HG02885 (cell line): ENCODE measurements at regions not wholly inside any gene's neighbourhood (a gene's known extent, or its start where the extent isn't known, plus 50 kb on each side); places are given as distances from the start of the nearest gene placed in this dataset.

ENCODE experiments used
- ATAC-seq: cut with Tn5 transposase; IDR thresholded peaks from one replicate; pipeline ENCODE4 v1.9.1; 2021; ENCODE audit warnings: mild to moderate bottlenecking; ENCODE audit not compliant: unreplicated experiment, poor library complexity

DNA sequence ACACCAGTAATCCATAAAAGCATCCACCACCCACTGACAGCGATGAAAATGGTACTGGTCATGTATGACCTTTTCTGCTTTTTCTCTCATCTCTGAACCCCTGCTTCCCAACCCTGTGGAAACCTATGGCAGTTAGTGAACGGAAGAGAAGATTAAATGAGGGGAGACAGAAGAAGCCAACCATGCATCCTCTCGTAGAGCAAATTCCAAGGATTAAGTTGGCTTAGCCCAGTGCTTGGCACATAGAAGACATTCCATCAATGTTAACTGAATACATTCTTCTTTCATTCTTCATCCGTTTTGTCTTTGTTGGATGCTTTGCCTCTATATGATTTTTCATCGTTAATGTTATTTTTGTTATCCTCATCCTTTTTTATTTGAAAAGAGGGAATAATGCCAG lies 339.7 kb upstream of the FLRT2 start:
- ATAC-seq = no peak

DNA sequence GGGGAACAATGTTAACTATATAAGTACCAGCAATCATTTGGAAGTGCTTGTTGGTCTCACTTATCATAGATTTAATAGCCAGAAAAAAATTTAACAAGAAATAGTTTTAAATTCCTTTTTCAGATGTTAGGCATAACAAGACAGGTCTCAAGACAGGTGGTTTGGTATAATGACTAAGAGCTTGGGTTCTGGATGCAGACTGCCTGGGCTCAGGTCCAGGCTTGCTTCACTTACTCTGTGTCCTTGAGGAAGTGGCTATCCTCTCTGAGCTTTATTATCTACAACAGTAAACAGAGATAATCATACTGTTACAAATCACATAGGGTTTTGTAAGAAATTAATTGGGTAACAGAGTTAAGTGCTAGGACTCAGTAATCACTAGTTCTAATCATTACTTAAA lies 338.0 kb upstream of the FLRT2 start:
- ATAC-seq = no peak

DNA sequence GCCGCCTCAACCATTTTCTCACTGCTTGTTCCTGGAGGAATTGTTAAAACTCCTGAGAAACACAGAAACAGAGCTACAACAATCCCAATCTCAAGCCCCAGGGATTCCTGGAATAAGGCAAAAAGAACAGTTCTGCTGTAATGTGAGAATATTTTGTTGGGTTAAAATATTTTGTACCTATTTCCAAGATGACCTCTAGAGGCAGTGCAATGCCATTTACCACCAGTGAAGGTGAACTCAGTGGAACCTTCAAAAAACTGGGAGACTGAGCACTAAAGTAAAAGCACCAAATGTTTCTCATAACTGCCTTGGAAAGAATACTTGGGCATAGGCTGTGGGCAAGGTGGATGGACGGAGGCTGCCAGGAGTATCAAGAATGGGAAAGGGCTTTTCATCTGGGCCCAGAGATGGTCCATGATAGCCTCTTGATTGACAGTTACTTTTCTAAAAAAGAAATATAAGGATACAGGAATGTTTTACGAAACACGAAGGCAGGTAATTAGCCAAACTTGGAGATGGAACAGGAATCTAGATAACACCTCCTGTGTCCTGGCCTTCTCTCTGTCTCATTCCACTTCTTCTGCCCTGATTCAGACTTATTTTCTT lies 334.0 kb upstream of the FLRT2 start:
- no peak for ATAC-seq

DNA sequence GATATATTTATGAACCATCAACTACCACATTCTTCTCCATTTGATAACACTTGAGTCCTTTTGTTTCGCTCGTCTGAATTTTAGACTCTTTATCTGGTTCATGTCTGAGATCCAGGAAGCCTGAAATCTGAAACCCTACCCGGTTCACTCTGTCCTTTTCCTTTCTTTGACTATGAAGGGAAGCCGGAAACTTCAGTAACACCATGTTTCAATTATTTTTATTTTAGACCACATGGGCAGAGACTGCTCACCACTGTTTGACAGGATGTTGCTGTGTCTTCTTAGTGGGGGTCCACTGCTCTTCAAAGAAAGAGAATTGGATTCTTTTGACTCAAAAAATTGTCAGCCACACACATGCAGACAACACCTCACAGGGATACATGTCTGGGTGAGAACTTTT lies 331.9 kb upstream of the FLRT2 start:
- ATAC-seq = no peak

DNA sequence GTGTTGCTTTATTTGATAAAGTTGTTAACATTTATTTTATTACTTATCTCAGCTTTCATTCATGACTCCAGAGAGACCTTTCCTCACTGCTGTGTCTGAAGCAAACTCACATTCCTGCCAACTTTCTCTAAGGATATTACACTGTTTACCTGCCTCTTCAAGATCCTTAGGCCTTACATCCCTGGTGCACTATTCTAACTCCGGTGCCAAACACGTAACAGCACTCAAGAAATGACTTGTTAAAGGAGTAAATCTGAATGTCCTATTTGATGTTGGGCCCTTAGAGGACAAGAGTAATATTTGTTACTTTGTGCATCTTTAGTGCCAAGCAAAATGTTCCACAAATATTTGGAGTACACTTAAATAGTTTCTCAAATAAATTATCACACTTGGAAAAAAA lies 324.1 kb upstream of the FLRT2 start:
- no peak for ATAC-seq

DNA sequence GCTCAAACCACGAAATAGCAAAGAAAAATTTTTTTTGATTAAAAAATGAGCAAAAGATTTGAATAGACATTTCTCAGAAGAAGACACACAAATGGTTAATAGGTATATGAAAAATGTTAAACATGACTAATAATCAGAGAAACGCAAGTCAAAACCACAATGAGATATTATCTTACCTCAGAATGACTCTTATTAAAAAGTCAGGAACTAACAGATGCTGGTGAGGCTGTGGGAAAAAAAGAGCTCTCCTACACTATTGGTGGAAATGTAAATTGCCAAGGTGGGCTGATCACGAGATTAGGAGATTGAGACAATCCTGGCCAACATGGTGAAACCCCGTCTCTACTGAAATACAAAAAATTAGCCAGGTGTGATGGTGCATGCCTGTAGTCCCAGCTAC lies 315.5 kb upstream of the FLRT2 start:
- no peak for ATAC-seq

DNA sequence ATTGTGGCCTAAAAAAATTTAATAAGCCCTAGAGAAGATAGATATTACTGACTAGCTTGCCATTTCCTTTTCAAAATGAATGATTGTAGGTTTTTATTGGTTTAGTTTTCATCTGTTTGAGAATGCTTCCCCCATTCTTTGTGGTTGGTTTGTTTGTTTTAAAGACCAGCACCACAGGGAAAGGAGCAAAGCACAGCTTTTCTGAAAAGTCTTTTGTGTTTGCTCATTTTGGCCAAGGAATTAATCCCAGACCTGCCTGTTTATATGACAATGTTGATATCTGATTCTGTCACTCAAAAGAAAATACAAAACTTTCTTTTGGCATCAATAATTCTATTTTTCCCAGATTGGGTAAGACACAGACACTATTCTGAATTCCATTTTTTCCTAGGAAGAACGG lies 312.5 kb upstream of the FLRT2 start:
- no peak for ATAC-seq

DNA sequence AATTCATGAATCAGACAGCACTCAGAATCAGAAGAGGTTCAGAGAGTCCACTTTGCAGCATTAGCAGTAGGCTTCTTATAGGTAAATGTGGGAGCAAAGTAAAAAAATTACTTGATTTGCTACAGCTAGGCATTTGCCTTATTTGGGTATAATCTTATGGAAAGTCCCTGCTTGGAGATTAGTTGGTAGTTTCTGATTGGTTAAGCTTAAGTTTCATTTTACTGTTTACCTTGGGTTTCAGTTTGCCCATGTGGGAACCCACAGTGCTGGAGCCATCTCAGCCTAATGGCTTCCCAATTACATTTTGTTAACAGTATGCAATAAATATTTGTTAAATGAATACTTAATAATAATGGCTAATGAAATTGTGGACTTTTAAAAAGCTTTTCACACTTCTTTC lies 311.0 kb upstream of the FLRT2 start:
- ATAC-seq = no peak

DNA sequence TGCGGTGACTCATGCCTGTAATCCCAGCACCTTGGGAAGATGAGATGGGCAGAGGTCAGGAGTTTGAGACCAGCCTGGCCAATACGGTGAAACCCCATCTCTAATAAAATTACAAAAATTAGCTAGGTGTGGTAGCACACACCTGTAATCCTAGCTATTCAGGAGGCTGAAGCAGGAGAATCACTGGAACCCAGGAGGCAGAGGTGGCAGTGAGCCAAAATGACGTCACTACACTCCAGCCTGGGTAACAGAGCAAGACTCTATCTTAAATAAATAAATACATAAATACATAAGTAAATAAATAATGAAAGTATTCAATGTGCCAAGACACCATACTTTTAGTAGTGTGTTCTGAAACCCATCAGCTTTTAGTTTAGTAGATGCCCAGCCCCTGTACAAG lies 308.1 kb upstream of the FLRT2 start:
- ATAC-seq = no peak

DNA sequence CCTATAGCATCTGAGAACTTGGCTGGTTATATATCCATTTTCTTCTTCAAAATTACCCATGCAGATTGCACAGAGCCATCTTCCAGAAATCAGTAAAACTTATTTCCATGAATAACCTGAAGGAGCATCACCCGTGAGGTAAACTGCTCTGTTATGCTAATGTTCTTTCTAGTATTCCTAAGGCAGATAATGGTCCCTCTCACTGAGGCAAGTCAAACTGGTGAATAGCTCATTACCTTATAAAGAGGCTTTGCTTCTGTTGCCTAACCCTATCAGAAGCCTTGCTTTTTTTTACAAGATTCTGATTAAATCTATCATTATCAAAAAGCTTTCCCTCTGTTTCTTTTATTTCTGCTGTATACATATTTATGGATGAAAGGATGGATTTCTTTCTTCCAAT lies 307.6 kb upstream of the FLRT2 start:
- no peak for ATAC-seq

DNA sequence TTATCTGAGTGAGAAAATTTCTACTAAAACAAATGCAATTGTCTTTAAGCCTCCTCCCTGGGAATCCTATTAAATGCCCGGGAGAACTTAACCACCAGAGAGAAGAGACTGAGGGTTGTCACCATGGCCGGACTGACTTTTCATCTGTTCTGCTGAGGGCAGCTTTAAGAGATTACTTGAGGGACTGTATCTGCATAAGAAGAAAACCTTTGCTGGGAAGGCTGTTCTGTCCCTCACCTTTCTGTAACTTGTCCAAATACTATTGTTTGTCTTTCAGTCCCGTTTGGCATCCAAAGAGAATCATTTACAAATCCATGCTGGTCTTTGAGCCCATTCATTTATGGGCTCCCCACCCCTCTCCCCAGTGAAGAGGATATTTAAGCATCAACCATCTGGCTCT lies 306.3 kb upstream of the FLRT2 start:
- no peak for ATAC-seq

DNA sequence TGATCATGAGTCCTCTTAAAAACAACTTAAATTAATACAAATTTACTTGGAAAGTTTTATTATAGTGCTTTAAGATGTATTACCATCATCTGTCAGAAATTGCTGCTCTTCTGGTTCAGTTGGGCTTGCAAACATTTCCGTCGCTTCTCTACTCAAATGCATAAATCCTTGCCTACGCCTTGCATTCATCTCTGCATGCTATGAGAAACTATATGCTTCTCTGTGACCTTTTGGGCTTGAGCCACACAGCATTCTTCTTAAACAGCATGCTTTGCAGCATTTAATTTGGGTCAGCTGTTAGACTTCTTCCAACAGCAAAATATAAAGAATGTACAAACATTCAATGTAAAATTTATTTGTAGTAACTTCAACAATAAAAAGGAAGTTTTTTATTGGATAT lies 305.7 kb upstream of the FLRT2 start:
- ATAC-seq = no peak

DNA sequence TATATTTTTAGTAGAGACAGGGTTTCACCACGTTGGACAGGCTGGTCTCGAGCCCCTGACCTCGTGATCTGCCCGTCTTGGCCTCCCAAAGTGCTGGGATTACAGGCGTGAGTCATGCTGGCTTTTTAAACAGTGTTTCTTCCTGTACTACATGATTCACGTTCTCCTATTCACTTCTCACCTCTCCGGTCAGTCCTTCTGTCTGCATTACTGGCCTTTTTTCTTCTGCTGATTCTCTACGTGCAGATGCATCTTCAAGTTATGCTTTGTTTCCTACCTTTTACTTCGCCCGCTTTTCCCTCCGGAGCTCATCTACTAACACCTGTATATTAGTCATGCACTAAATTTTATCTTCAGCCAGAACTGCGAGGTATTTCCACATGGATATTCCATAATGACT lies 296.2 kb upstream of the FLRT2 start:
- no peak for ATAC-seq

DNA sequence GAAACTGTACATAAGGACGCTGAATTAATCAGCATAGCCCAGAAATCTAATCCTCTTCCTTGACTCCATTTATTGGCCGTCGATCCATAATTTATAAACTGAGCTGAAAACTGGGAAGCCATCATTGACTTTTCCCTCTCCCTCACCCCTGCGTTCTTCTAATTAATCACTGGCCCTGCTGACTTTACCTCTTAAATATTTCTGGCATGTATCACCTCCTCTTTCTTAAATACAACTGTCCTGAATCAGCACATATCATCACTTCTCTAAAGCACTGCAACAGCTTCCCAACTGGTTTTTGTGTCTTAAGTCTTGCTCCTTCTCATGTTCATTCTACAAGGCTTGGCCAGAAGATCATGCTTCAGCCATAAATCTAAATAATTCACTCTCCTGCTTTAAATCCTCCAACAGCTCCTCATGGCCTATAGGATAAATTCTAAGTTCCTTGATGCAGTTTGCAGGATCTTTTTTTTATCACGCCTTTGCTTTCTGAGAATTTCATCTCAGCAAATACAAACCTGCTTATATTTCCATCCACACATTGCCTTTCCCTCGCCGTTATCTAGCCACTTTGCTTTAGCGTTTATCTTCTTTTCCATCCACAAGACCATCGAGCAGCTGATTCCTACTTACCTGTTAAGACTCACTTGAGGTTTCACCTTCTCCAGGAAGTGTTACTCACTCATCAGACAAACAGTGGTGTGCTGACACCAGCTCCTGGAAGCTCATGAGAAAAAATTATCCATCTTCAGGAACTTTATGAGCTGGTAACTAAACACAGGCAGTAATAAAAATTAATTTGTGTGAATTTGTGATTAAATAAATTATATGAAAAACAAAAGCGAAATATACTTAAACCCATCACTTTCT lies 295.6 kb upstream of the FLRT2 start:
- ATAC-seq = no peak

DNA sequence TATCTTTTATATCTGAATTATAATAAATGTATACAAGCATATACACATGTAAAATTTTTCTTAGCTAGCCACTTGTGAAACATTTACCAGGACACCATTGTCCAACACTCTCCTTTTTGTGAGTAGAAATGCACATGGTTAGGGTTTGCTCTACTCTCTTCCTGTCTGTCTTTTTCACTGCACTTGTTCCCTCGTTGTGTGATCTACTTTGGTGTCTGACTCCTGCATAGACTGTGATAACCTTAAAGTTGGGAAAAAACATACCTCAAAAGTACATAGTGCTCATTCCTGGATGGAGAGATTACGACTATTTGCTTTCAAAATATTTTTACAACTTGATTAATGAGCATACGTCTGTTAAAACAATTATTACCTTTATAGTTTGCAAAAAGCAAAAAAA lies 294.1 kb upstream of the FLRT2 start:
- no peak for ATAC-seq

DNA sequence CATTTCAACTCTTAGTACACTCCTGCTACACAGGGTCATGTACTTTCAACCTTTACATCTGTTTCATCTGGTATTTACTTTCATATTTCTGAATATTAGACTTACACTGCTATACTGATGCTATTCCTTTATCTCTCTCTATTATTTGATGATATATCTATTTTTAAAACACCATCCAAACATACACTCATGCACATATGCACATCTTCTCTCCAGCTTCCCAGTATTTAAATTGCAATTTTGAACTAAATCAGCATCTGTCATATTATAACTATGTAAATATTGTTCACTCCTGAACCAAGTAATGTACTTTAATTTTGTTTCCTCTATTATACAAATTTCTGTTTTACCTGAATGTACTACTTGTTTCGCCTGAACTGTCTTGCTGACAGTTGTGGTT lies 293.6 kb upstream of the FLRT2 start:
- no peak for ATAC-seq

DNA sequence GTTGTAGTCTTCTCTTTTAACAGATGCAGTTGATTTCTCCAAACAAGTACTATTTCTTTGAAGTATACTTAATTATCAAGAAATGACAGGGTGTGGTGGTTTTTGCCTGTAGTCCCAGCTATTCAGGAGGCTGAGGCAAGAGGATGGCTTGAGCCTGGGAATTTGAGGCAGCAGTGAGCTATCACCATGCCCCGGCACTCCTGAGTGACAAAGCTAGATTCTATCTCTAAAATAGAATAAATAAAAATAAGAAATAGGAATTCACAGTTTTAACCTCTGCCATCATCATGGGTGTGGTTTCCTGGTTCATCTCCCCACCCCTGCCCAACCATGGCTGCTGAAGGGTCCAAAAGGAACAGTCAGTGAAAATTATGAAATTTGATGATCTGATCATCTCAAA lies 290.2 kb upstream of the FLRT2 start:
- no peak for ATAC-seq

DNA sequence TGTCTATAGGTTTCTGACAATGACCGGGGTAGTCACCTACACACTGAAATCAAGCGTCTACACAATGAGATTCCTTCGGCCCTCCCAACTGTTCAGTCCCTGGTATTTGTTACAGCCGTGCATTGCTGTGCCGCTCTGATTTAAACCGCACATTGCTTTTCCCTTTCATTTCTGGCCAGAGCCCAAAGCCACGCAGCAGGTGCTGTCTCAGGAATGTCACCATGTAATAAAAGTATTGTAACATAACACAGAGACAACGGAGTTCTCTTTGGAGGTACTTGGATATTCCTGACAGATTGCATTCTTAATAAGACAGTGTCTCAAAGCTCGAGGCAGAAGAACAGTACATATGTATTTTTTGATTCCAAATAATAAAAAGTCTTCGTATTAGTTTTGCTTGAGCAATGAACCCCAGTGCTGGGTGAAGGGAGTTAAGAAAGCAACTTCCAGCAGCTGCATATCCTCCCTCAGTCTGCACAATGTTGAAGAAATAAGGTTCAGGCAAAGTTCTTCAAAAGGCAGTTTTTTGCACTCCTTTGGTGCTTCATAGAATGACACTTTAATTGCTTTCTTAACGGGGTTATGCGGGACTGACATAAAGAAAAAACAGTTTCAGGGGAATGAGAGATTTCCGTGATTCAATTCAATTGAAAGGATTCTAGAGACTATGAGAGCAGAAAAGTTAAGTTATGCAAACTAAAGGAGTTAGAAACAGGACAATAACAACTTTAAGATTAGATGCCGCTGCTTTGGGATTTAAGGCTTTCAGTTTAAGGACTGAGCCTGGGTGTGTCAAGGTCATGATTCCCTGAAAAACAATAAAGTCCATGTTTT lies 288.7 kb upstream of the FLRT2 start:
- no peak for ATAC-seq

DNA sequence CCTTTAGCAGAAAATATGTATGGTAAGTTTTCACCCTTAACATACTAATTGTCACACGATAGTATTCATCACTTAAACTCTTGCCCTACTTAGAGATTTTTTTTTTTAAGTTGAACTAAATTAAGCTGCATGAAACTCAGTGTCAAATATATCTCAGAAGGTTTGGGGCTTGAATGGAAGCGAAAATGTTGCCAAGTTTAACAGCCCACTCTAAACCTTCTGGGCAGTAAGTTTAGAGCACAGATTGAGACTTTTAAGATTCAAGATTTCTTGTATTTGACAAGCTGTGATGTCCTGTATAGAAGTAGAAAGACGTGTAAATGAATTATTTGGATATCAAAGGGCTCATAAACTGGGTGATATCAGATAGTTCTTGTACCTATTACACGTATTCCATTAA lies 287.3 kb upstream of the FLRT2 start:
- ATAC-seq = no peak

DNA sequence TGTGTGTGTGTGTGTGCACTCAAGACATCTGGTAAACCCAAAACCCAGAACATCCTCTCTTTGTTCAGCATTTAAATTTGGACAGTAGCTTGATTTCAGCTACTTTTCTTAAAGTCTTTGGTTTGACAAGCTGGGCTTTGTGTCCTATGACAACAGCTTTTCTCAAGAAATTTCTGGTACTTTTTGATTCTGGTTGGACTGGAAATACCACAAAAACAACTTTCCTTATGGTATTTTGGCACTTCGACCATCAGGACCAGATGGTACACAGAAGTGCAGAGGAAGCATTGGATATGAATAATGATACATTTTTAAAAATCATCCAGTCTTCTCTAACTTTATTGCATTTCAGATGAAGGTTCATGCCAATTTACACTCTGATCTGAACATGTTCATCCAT lies 286.6 kb upstream of the FLRT2 start:
- no peak for ATAC-seq

DNA sequence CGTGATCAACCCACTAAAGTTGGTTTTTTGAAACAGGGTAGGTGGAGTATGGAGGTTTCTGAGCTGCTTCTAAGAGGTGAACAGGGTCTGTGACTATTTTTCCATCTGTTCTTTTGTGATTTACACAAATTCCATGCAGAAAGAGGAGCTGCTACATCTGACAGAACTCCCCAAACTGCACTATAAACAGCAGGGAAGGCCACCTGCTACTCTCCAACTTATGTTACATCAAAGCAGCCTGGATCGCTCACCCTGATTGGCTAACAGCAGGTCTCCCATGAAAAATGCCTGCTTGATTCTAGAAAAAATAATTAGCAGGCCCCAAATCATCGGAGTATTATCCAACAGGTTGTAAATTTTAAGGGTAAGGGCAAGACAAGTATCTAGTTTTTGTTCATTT lies 282.9 kb upstream of the FLRT2 start:
- no peak for ATAC-seq
